OCI-LY1 (cell line): ENCODE measurements at regions not wholly inside any gene's neighbourhood (a gene's known extent, or its start where the extent isn't known, plus 50 kb on each side); places are given as distances from the start of the nearest gene placed in this dataset.

Experiments used
- CTCF ChIP-seq: fragments of 200-600 bp; sonication (generic), shearing (Covaris generic); IDR thresholded peaks from 2 replicates; pipeline ENCODE4 v1.5.1; 2017; ENCODE audit warnings: mild to moderate bottlenecking, antibody characterized with exemption, low read length, moderate library complexity, mixed read lengths
- EZH2 ChIP-seq: fragments of 200-600 bp; sonication (generic), shearing (Covaris generic); IDR thresholded peaks from 2 replicates; pipeline ENCODE4 v1.8.0; 2017; ENCODE audit warnings: borderline replicate concordance, mixed run types, mild to moderate bottlenecking, antibody characterized with exemption, low read length, moderate library complexity, mixed read lengths

- no peak for TF ChIP-seq CTCF
- no peak for TF ChIP-seq EZH2
Observed at GRCh38 chr4:177860171-177860570, 417.9 kb upstream of the AGA start.
